ENCODE measurements at regions not wholly inside any gene's neighbourhood (a gene's known extent, or its start where the extent isn't known, plus 50 kb on each side); places are given as distances from the start of the nearest gene placed in this dataset.

GRCh38 chr6:138550346-138550767 lies 51.1 kb upstream of the NHSL1 start:
- DNase-seq (ENCODE audit: extremely low spot score, insufficient read length, low read depth) (no peak), FAIRE-seq (no peak)

GRCh38 chr6:138554146-138554545 lies 54.9 kb upstream of the NHSL1 start:
- DNase-seq (ENCODE audit: extremely low spot score, insufficient read length, low read depth) (no peak), FAIRE-seq (no peak)

- DNase-seq (ENCODE audit: extremely low spot score, insufficient read length, low read depth) (no peak), FAIRE-seq (no peak)
These were observed 56.2 kb upstream of the NHSL1 start for GRCh38 chr6:138555421-138555988.

GRCh38 chr6:138557147-138557546 lies 57.9 kb upstream of the NHSL1 start:
- FAIRE-seq (no peak), DNase-seq (ENCODE audit: extremely low spot score, insufficient read length, low read depth) (no peak)

GRCh38 chr6:138559143-138559542 lies 59.8 kb upstream of the NHSL1 start:
- DNase-seq (ENCODE audit: extremely low spot score, insufficient read length, low read depth), result no peak
- no peak for FAIRE-seq

GRCh38 chr6:138560130-138560860 lies 61.0 kb upstream of the NHSL1 start:
- no peak for FAIRE-seq
- no peak for DNase-seq (ENCODE audit: extremely low spot score, insufficient read length, low read depth)

GRCh38 chr6:138562691-138563090 lies 63.4 kb upstream of the NHSL1 start:
- no peak for DNase-seq (ENCODE audit: extremely low spot score, insufficient read length, low read depth)
- no peak for FAIRE-seq

GRCh38 chr6:138563231-138563630 lies 63.9 kb upstream of the NHSL1 start:
- no peak for DNase-seq (ENCODE audit: extremely low spot score, insufficient read length, low read depth)
- no peak for FAIRE-seq

GRCh38 chr6:138563650-138564049 lies 64.4 kb upstream of the NHSL1 start:
- no peak for FAIRE-seq

GRCh38 chr6:138564170-138564721 lies 65.0 kb upstream of the NHSL1 start:
- DNase-seq (ENCODE audit: extremely low spot score, insufficient read length, low read depth) (no peak), FAIRE-seq (no peak)

More at GRCh38 chr6:138563650-138564049, 64.4 kb upstream of the NHSL1 start:
- no peak for DNase-seq (ENCODE audit: extremely low spot score, insufficient read length, low read depth)

GRCh38 chr6:138567052-138567451 lies 67.8 kb upstream of the NHSL1 start:
- no peak for DNase-seq (ENCODE audit: extremely low spot score, insufficient read length, low read depth)
- FAIRE-seq, result no peak

GRCh38 chr6:138568997-138569396 lies 69.7 kb upstream of the NHSL1 start:
- DNase-seq (ENCODE audit: extremely low spot score, insufficient read length, low read depth) (no peak), FAIRE-seq (no peak)

- DNase-seq (ENCODE audit: extremely low spot score, insufficient read length, low read depth) (no peak), FAIRE-seq (no peak)
These were observed 70.3 kb upstream of the NHSL1 start for GRCh38 chr6:138569554-138569953.

GRCh38 chr6:138569970-138570724 lies 70.9 kb upstream of the NHSL1 start:
- no peak for DNase-seq (ENCODE audit: extremely low spot score, insufficient read length, low read depth)
- no peak for FAIRE-seq

- FAIRE-seq (no peak), DNase-seq (ENCODE audit: extremely low spot score, insufficient read length, low read depth) (no peak)
These were observed 71.4 kb upstream of the NHSL1 start for GRCh38 chr6:138570725-138571029.

GRCh38 chr6:138571181-138571580 lies 71.9 kb upstream of the NHSL1 start:
- no peak for DNase-seq (ENCODE audit: extremely low spot score, insufficient read length, low read depth)
- no peak for FAIRE-seq

- no peak for DNase-seq (ENCODE audit: extremely low spot score, insufficient read length, low read depth)
- no peak for FAIRE-seq
These were observed 72.4 kb upstream of the NHSL1 start for GRCh38 chr6:138571585-138572166.

- FAIRE-seq (no peak), DNase-seq (ENCODE audit: extremely low spot score, insufficient read length, low read depth) (no peak)
These were observed 73.0 kb upstream of the NHSL1 start for GRCh38 chr6:138572167-138572875.

- DNase-seq (ENCODE audit: extremely low spot score, insufficient read length, low read depth) (no peak), FAIRE-seq (no peak)
These were observed 73.6 kb upstream of the NHSL1 start for GRCh38 chr6:138572885-138573284.

GRCh38 chr6:138575257-138575656 lies 76.0 kb upstream of the NHSL1 start:
- no peak for DNase-seq (ENCODE audit: extremely low spot score, insufficient read length, low read depth)
- no peak for FAIRE-seq

Measured in GM18507 (cell line).